ENCODE measurements at regions not wholly inside any gene's neighbourhood (a gene's known extent, or its start where the extent isn't known, plus 50 kb on each side); places are given as distances from the start of the nearest gene placed in this dataset.

- H3K27me3 Mint-ChIP-seq: no peaks in the 10 kb centered on the region
- no peak overlapping the region for H3K4me3 Mint-ChIP-seq
- H3K4me1 Mint-ChIP-seq: no peaks in the 10 kb centered on the region
- POLR2A ChIA-PET: no interaction called here
- no peaks in the 10 kb centered on the region for H3K36me3 Mint-ChIP-seq (ENCODE audit: low read depth)
- CTCF ChIA-PET: no interaction called here
- no peak overlapping the region for H3K27ac Mint-ChIP-seq
- DNase-seq: no peak
- peaks cover 15% of the 10 kb centered on the region for H3K9me3 Mint-ChIP-seq
Observed at GRCh38 chr17:12312692-12313091, 292.0 kb downstream of the MAP2K4 start.

- CTCF ChIA-PET: interaction anchor here (0.7 kb wide), 1 partner anchor 26 kb away, joined by 4 read pairs; no protein-coding TSS in a partner anchor
- POLR2A ChIA-PET: no interaction called here
- H3K36me3 Mint-ChIP-seq (ENCODE audit: low read depth): no peaks in the 10 kb centered on the region
- no peak overlapping the region for H3K27ac Mint-ChIP-seq
- H3K4me3 Mint-ChIP-seq: no peak overlapping the region
- no peaks in the 10 kb centered on the region for H3K4me1 Mint-ChIP-seq
- DNase-seq: no peak
- peaks cover 15% of the 10 kb centered on the region for H3K9me3 Mint-ChIP-seq
- H3K27me3 Mint-ChIP-seq: no peaks in the 10 kb centered on the region
Observed at GRCh38 chr17:12313786-12314185, 293.1 kb downstream of the MAP2K4 start.

DNA sequence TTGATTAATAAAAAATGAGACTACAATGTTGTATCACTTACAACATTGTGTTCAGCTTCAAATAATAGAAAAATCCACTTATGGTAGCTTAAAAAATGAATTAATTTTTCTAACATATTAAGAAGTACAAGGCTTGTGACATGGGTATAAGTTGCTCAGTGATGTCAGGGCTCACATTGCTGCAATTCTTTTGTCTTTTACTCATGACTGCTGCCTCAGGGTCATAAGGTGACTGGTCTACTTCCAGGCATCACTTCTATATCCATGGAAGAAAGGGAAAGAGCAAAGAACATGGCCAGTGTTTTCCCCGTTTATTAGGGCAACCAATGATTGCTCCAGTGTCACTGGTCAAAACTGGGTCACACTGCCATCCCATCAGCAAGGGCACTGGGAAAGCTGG is 295.3 kb downstream of the MAP2K4 start:
- Mint-ChIP-seq H3K4me3 (no peak overlapping the region), H3K36me3 (ENCODE audit: low read depth) (no peaks in the 10 kb centered on the region), H3K9me3 (peaks cover 20% of the 10 kb centered on the region), H3K27me3 (no peaks in the 10 kb centered on the region), H3K4me1 (no peaks in the 10 kb centered on the region), H3K27ac (no peak overlapping the region)
- POLR2A ChIA-PET: no interaction called here
- DNase-seq: no peak
- CTCF ChIA-PET: no interaction called here

DNA sequence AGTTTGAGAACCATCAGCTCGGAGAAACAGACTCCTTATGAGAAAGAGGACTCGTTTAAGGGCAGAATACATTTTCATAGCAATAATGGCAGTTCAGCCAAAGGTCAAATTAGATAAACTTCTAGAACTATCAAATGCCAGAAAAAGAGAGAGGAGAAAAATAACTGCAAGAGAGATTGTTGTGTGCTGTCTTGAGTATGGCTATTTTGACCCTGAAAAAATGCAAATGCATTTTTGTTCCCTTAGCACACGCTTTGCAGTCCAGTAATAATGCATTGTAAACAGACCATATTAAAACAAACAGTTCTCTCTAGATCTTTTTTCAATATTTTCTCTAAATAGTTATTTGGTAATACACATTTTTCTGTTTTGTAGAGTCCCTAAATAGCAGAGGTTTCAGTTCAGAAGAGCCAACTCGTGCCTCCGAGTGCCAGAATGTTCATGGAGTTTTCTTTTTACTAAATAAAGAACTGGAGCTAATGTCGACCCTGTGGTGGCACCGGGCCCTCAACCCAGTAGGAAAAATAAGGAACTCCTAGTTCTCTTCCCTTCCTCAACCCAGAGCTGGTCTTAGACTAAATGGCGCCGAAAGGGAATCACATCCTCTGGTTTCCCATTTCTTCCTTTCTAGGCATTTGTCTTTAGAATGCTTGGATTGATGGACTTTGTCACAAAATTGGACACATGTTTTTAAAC is 298.0 kb downstream of the MAP2K4 start:
- Mint-ChIP-seq H3K27ac (no peak overlapping the region), H3K27me3 (no peaks in the 10 kb centered on the region), H3K4me3 (no peak overlapping the region), H3K9me3 (peaks cover 18% of the 10 kb centered on the region), H3K4me1 (no peaks in the 10 kb centered on the region), H3K36me3 (ENCODE audit: low read depth) (no peaks in the 10 kb centered on the region)
- DNase-seq: no peak
- ChIA-PET CTCF (no interaction called here), POLR2A (no interaction called here)

- ChIA-PET CTCF (no interaction called here), POLR2A (no interaction called here)
- peaks cover 20% of the 10 kb centered on the region for H3K9me3 Mint-ChIP-seq
- no peaks in the 10 kb centered on the region for H3K27me3 Mint-ChIP-seq
- no peaks in the 10 kb centered on the region for H3K4me1 Mint-ChIP-seq
- no peaks in the 10 kb centered on the region for H3K36me3 Mint-ChIP-seq (ENCODE audit: low read depth)
- no peak overlapping the region for H3K27ac Mint-ChIP-seq
- H3K4me3 Mint-ChIP-seq: no peak overlapping the region
- no peak for DNase-seq
Observed at GRCh38 chr17:12320286-12320685, 299.6 kb downstream of the MAP2K4 start.

GRCh38 chr17:12328204-12328603 is 307.5 kb downstream of the MAP2K4 start:
- POLR2A ChIA-PET: no interaction called here
- no peaks in the 10 kb centered on the region for H3K36me3 Mint-ChIP-seq (ENCODE audit: low read depth)
- no peaks in the 10 kb centered on the region for H3K27me3 Mint-ChIP-seq
- CTCF ChIA-PET: no interaction called here
- H3K27ac Mint-ChIP-seq: no peak overlapping the region
- H3K4me3 Mint-ChIP-seq: no peak overlapping the region
- H3K9me3 Mint-ChIP-seq: peaks cover 23% of the 10 kb centered on the region
- no peak for DNase-seq
- H3K4me1 Mint-ChIP-seq: no peaks in the 10 kb centered on the region

- no peak for DNase-seq
- POLR2A ChIA-PET: no interaction called here
Observed at GRCh38 chr17:12330456-12330855, 309.8 kb downstream of the MAP2K4 start.

GRCh38 chr17:12341328-12341727 is 320.7 kb downstream of the MAP2K4 start:
- Mint-ChIP-seq H3K36me3 (ENCODE audit: low read depth) (no peaks in the 10 kb centered on the region), H3K9me3 (peaks cover 16% of the 10 kb centered on the region), H3K4me3 (no peak overlapping the region), H3K27me3 (no peaks in the 10 kb centered on the region), H3K27ac (no peak overlapping the region), H3K4me1 (no peaks in the 10 kb centered on the region)
- no peak for DNase-seq
- POLR2A ChIA-PET: no interaction called here
- CTCF ChIA-PET: no interaction called here

More at GRCh38 chr17:12330456-12330855, 309.8 kb downstream of the MAP2K4 start:
- CTCF ChIA-PET: no interaction called here
- no peaks in the 10 kb centered on the region for H3K27me3 Mint-ChIP-seq
- no peaks in the 10 kb centered on the region for H3K36me3 Mint-ChIP-seq (ENCODE audit: low read depth)
- H3K9me3 Mint-ChIP-seq: peaks cover 20% of the 10 kb centered on the region
- no peaks in the 10 kb centered on the region for H3K4me1 Mint-ChIP-seq
- H3K4me3 Mint-ChIP-seq: no peak overlapping the region
- H3K27ac Mint-ChIP-seq: no peak overlapping the region

DNA sequence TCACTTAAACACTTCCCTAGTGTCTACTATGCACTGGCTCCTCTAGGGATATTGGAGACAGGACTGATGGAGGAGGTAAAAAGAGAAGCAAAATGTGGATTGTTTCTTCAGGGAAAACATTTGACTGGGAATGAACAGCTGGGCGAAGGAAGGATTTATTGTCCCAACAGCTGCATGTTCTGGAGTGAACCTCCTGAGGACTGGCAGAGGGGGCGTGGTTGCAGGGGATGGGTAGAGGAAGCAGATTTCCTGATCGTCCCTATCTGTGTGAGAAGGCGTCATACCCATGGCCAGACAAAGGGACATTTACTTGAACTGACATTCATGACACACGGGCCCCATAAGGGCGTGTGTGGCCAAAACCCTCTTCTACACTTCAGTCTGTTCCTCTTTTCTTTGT is 321.5 kb downstream of the MAP2K4 start:
- Mint-ChIP-seq H3K36me3 (ENCODE audit: low read depth) (no peaks in the 10 kb centered on the region), H3K9me3 (peaks cover 16% of the 10 kb centered on the region), H3K27ac (no peak overlapping the region), H3K27me3 (no peaks in the 10 kb centered on the region), H3K4me3 (no peak overlapping the region), H3K4me1 (no peaks in the 10 kb centered on the region)
- POLR2A ChIA-PET: no interaction called here
- DNase-seq: no peak
- CTCF ChIA-PET: no interaction called here

- CTCF ChIA-PET: interaction anchor here (0.7 kb wide), 1 partner anchor 704 kb away, joined by 4 read pairs; no protein-coding TSS in a partner anchor
- Mint-ChIP-seq H3K27me3 (no peaks in the 10 kb centered on the region), H3K4me1 (no peaks in the 10 kb centered on the region), H3K4me3 (no peak overlapping the region), H3K27ac (no peak overlapping the region), H3K9me3 (peaks cover 13% of the 10 kb centered on the region), H3K36me3 (ENCODE audit: low read depth) (no peaks in the 10 kb centered on the region)
- no peak for DNase-seq
- POLR2A ChIA-PET: no interaction called here
Observed at GRCh38 chr17:12342609-12343435, 322.1 kb downstream of the MAP2K4 start.

DNA sequence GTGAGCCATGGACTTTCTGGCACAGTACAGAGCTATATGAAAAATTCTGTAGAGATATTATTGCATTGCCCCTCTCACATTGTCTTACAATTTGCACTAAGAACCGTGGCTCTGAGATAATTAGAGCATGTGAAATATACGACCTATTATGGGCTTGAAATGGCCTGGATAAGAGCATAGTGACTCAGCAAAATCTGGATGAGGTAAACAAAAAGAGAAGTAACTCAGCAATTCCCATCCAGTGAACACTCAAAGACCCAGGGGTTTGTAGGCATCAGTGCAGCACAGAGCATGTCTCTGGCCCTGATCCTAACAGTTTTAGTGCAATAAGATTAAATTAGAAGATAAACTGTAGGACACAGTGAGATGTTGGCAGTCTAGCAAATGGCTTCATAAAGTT is 317.2 kb upstream of the MYOCD start:
- POLR2A ChIA-PET: no interaction called here
- CTCF ChIA-PET: no interaction called here
- Mint-ChIP-seq H3K27me3 (no peaks in the 10 kb centered on the region), H3K27ac (no peak overlapping the region), H3K4me3 (no peak overlapping the region), H3K9me3 (peaks cover 8% of the 10 kb centered on the region), H3K4me1 (no peaks in the 10 kb centered on the region), H3K36me3 (ENCODE audit: low read depth) (no peaks in the 10 kb centered on the region)
- no peak for DNase-seq

DNA sequence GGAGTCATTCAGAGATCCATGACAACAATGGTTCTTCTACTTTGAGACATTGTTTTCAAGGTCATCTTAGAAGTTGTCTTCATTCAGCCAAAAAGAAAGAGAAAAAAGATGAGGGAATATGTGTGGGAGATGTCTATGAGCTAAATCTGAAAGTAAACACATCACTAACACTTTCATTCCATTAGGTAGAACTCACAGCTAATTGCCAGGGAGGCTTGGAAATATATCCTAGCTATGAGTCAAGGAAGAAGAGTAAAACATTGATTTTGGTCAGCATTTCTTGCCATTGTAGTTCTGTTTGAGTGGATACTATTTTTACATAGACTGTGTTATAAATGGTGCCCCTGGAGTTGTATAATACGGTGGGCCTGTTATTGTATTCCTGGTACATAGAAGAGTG is 316.4 kb upstream of the MYOCD start:
- no peak overlapping the region for H3K27ac Mint-ChIP-seq
- peaks cover 7% of the 10 kb centered on the region for H3K9me3 Mint-ChIP-seq
- H3K4me3 Mint-ChIP-seq: no peak overlapping the region
- no peaks in the 10 kb centered on the region for H3K27me3 Mint-ChIP-seq
- H3K4me1 Mint-ChIP-seq: no peaks in the 10 kb centered on the region
- ChIA-PET CTCF (no interaction called here), POLR2A (no interaction called here)
- H3K36me3 Mint-ChIP-seq (ENCODE audit: low read depth): no peaks in the 10 kb centered on the region
- DNase-seq: no peak

DNA sequence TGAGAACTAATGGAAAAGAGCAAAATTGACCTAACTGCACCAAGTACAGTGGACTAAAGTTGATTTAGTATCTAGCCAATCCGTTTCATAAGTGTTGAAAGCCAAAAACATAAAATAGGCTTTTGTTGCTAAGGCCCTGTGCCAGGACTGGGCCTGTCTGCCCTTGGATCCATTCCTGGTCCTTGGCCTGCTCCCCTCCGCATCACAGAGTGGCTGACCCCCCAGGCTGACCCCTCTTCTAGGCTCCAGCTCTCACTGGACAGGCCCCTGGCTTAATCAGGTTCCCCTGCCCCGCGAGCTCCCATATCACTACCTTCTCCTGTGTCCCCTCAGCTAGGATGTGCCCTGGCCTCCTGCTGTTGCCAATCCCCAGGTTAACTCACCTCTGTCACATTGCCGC is 313.6 kb upstream of the MYOCD start:
- H3K27ac Mint-ChIP-seq: no peak overlapping the region
- DNase-seq: no peak
- no peaks in the 10 kb centered on the region for H3K4me1 Mint-ChIP-seq
- H3K36me3 Mint-ChIP-seq (ENCODE audit: low read depth): no peaks in the 10 kb centered on the region
- peaks cover 17% of the 10 kb centered on the region for H3K9me3 Mint-ChIP-seq
- no peak overlapping the region for H3K4me3 Mint-ChIP-seq
- ChIA-PET CTCF (no interaction called here), POLR2A (no interaction called here)
- H3K27me3 Mint-ChIP-seq: no peaks in the 10 kb centered on the region

DNA sequence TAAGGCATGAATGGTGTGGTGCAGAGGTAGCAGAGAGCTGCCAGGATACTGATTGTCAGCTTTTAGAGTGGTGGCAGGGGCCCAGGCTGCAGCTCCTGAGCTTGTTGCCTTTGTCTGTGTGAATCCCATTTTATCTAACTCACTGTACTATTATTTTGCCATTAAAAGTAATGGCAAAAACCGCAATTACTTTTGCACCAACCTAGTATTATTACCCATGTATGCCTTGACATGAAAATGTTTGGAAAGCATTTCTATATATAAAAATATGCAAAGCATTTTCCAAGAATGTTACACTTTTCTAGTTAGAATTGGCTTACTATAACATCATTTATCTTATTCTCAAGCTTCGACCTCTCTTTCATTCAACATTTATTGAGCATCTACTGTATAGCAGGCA is 308.1 kb upstream of the MYOCD start:
- H3K4me1 Mint-ChIP-seq: no peaks in the 10 kb centered on the region
- POLR2A ChIA-PET: no interaction called here
- H3K36me3 Mint-ChIP-seq (ENCODE audit: low read depth): no peaks in the 10 kb centered on the region
- H3K4me3 Mint-ChIP-seq: no peak overlapping the region
- peaks cover 15% of the 10 kb centered on the region for H3K9me3 Mint-ChIP-seq
- DNase-seq: no peak
- CTCF ChIA-PET: interaction anchor here (0.8 to 1.1 kb wide), 2 partner anchors 20 to 24 kb away, joined by 4 read pairs; no protein-coding TSS in a partner anchor
- no peaks in the 10 kb centered on the region for H3K27me3 Mint-ChIP-seq
- no peak overlapping the region for H3K27ac Mint-ChIP-seq
